Common myeloid progenitor, CD34-positive (primary cell): ENCODE measurements at regions not wholly inside any gene's neighbourhood (a gene's known extent, or its start where the extent isn't known, plus 50 kb on each side); places are given as distances from the start of the nearest gene placed in this dataset.

ENCODE experiments used
- CTCF ChIA-PET: fragments of 350-600 bp; sonication (Branson Sonifier 250); formaldehyde crosslinking; loops from one replicate; lab custom pipeline; 2021; ENCODE audit warnings: antibody characterized with exemption; lab: Charles Lee
- POLR2A ChIA-PET: fragments of 350-600 bp; sonication (Branson Sonifier 250); formaldehyde crosslinking; loops from one replicate; lab custom pipeline; 2021; ENCODE audit warnings: antibody characterized with exemption; lab: Charles Lee
- DNase-seq, 3 donors: peaks; one replicate each; pipeline versions ENCODE4 v3.0.0 to v3.0.0-alpha.2; 2013
- H3K27ac ChIP-seq, 2 experiments: 1 replicate in 1 of 2; 2 replicates in 1 of 2; pipeline ENCODE4 v1.7.0; 2013; ENCODE audit warnings: inconsistent platforms in 2 of 2, low read length in 2 of 2, mild to moderate bottlenecking in 2 of 2, low read depth in 1 of 2, moderate library complexity in 1 of 2; ENCODE audit not compliant: severe bottlenecking in 2 of 2, insufficient read depth in 1 of 2, poor library complexity in 1 of 2
- H3K27me3 ChIP-seq, 5 experiments: replicated peaks in 2 of 5; 1 replicate in 3 of 5; 2 replicates in 2 of 5; pipeline versions ENCODE4 v1.6.1 to v1.7.0; 2013; ENCODE audit warnings: low read length in 4 of 5, mild to moderate bottlenecking in 2 of 5, moderate library complexity in 2 of 5, inconsistent platforms in 1 of 5; ENCODE audit not compliant: insufficient read depth in 5 of 5, control insufficient read depth in 4 of 5
- H3K36me3 ChIP-seq, 4 experiments: 1 replicate in 2 of 4; 2 replicates in 2 of 4; pipeline versions ENCODE4 v1.6.1 to v1.7.0; 2013; ENCODE audit warnings: low read length in 3 of 4, control low read depth in 1 of 4, mild to moderate bottlenecking in 1 of 4; ENCODE audit not compliant: control insufficient read depth in 4 of 4, insufficient read depth in 4 of 4
- H3K4me1 ChIP-seq, 4 experiments: 1 replicate in 3 of 4; 2 replicates in 1 of 4; pipeline versions ENCODE4 v1.6.1 to v1.7.1; 2013; ENCODE audit warnings: low read length in 3 of 4, mild to moderate bottlenecking in 3 of 4, control low read depth in 1 of 4, inconsistent platforms in 1 of 4, moderate library complexity in 1 of 4; ENCODE audit not compliant: control insufficient read depth in 4 of 4, insufficient read depth in 4 of 4; ENCODE audit errors: control extremely low read depth in 1 of 4
- H3K4me3 ChIP-seq, 7 experiments: 1 replicate in 4 of 7; 2 replicates in 3 of 7; pipeline versions ENCODE4 v1.5.1 to v1.7.0; 2013; ENCODE audit warnings: mild to moderate bottlenecking in 7 of 7, low read length in 6 of 7, moderate library complexity in 6 of 7, inconsistent platforms in 2 of 7, low read depth in 2 of 7, control low read depth in 1 of 7; ENCODE audit not compliant: insufficient read depth in 4 of 7, control insufficient read depth in 1 of 7; ENCODE audit errors: extremely low read depth in 1 of 7
- H3K9me3 ChIP-seq, 5 experiments: 1 replicate in 4 of 5; 2 replicates in 1 of 5; pipeline versions ENCODE4 v1.6.1 to v1.7.1; 2013; ENCODE audit warnings: low read length in 4 of 5, mild to moderate bottlenecking in 2 of 5, inconsistent platforms in 1 of 5, low read depth in 1 of 5, moderate library complexity in 1 of 5; ENCODE audit not compliant: control insufficient read depth in 4 of 5, insufficient read depth in 2 of 5; ENCODE audit errors: control extremely low read depth in 1 of 5
- WGBS: methylation state at CpG from one replicate; pipeline ENCODE4 v1.1.5; 2013; ENCODE audit not compliant: insufficient coverage; 5-methylcytosine and 5-hydroxymethylcytosine counted together

GRCh38 chr20:19815553-19815991, 57.5 kb downstream of the RIN2 start:
- no peaks in the 10 kb centered on the region for H3K27me3 ChIP-seq
- H3K4me1 ChIP-seq = peaks cover 8 to 24% (median 14%) of the 10 kb centered on the region in 4 experiments
- WGBS = 0% methylated on average over 6 of the region's 8 CpGs
- peaks cover 0 to 3% (median 0%) of the 10 kb centered on the region in 4 experiments for H3K36me3 ChIP-seq
- ChIA-PET POLR2A (no interaction called here), CTCF (interaction anchor here (0.9 to 1.3 kb wide), 4 partner anchors 15 to 179 kb away, joined by 3 to 4 read pairs (median 3); no protein-coding TSS in a partner anchor)
- peaks cover 0 to 7% (median 0%) of the 10 kb centered on the region in 5 experiments for H3K9me3 ChIP-seq
- DNase-seq = peak; percentile 49 to 81 (median 76)
- H3K4me3 ChIP-seq = no peak overlapping the region
- H3K27ac ChIP-seq = no peak overlapping the region

DNA sequence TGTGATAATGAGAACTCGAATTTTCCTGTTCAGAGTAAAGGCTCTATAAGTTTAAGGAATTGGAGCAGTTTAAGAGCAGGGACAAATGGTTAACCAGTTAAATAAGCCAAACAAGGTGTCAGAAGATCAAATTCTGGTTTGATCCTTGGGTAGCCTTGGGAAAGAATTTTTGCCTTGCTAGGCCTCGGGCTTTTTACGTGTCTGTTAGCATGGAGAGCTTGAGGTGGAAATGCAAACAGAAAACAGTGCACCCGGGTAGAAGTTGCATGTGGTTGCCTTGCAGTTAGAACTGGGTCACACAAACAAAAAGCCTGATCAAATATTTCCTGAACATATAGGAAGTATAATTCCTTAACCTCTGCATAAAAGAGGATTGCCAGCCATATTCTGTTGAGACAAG, 58.3 kb downstream of the RIN2 start:
- POLR2A ChIA-PET = no interaction called here
- Histone ChIP-seq H3K4me1 (peaks cover 8 to 24% (median 14%) of the 10 kb centered on the region in 4 experiments), H3K27ac (no peak overlapping the region), H3K9me3 (peaks cover 0 to 7% (median 0%) of the 10 kb centered on the region in 5 experiments), H3K4me3 (no peak overlapping the region), H3K36me3 (peaks cover 0 to 3% (median 0%) of the 10 kb centered on the region in 4 experiments), H3K27me3 (peaks cover 0 to 1% (median 0%) of the 10 kb centered on the region in 5 experiments)
- CTCF ChIA-PET = interaction anchor here (0.9 to 1.7 kb wide), 3 partner anchors 20 to 178 kb away, joined by 3 to 4 read pairs (median 4); no protein-coding TSS in a partner anchor
- 100% methylated on average over 1 of the region's 4 CpGs for WGBS
- DNase-seq = no peak

DNA sequence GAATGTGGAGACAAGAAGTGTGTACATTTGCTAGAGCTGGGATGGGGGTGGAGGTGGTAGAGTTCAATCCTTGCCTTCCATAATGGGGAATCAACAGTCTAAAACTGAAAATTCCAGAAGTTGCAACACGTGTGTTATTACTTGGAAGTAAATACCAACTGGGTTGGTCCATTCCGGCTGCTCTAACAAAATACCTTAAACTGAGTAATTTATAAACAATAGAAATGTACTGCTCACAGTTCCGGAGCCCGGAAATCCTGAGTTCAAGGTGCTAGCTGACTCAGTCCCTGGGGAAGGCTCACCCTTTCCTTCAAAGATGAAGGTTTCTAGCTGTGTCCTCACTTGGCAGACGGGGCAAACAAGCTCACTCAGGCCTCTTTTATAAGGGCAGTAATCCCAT, 59.0 kb downstream of the RIN2 start:
- Histone ChIP-seq H3K36me3 (peaks cover 0 to 3% (median 0%) of the 10 kb centered on the region in 4 experiments), H3K27ac (no peak overlapping the region), H3K9me3 (peaks cover 0 to 7% (median 0%) of the 10 kb centered on the region in 5 experiments), H3K4me3 (no peak overlapping the region), H3K27me3 (peaks cover 0 to 3% (median 0%) of the 10 kb centered on the region in 5 experiments), H3K4me1 (peaks cover 8 to 24% (median 14%) of the 10 kb centered on the region in 4 experiments)
- 100% methylated on average over 3 of the region's 5 CpGs for WGBS
- POLR2A ChIA-PET = no interaction called here
- CTCF ChIA-PET = interaction anchor here (1.7 kb wide), 1 partner anchor 174 kb away, joined by 4 read pairs; no protein-coding TSS in a partner anchor
- no peak for DNase-seq

- peaks cover 0 to 7% (median 0%) of the 10 kb centered on the region in 5 experiments for H3K9me3 ChIP-seq
- H3K4me1 ChIP-seq = peaks cover 8 to 16% (median 10%) of the 10 kb centered on the region in 4 experiments
- no peak for DNase-seq
- H3K36me3 ChIP-seq = peaks cover 0 to 3% (median 0%) of the 10 kb centered on the region in 4 experiments
- ChIA-PET CTCF (no interaction called here), POLR2A (no interaction called here)
- WGBS = 100% methylated on average over 1 of the region's 1 CpG
- peaks cover 0 to 3% (median 0%) of the 10 kb centered on the region in 5 experiments for H3K27me3 ChIP-seq
- no peak overlapping the region for H3K4me3 ChIP-seq
- no peak overlapping the region for H3K27ac ChIP-seq
Observed at GRCh38 chr20:19819149-19819548, 61.1 kb downstream of the RIN2 start.

GRCh38 chr20:19820555-19821211, 62.6 kb downstream of the RIN2 start:
- POLR2A ChIA-PET = no interaction called here
- H3K4me3 ChIP-seq = no peak overlapping the region
- H3K36me3 ChIP-seq = peaks cover 0 to 3% (median 0%) of the 10 kb centered on the region in 4 experiments
- H3K27me3 ChIP-seq = peaks cover 0 to 3% (median 0%) of the 10 kb centered on the region in 5 experiments
- no peak for DNase-seq
- H3K27ac ChIP-seq = no peak overlapping the region
- H3K4me1 ChIP-seq = peaks cover 0 to 4% (median 2%) of the 10 kb centered on the region in 4 experiments
- CTCF ChIA-PET = no interaction called here
- peaks cover 0 to 7% (median 0%) of the 10 kb centered on the region in 5 experiments for H3K9me3 ChIP-seq
- 88% methylated on average over 3 of the region's 4 CpGs for WGBS

DNA sequence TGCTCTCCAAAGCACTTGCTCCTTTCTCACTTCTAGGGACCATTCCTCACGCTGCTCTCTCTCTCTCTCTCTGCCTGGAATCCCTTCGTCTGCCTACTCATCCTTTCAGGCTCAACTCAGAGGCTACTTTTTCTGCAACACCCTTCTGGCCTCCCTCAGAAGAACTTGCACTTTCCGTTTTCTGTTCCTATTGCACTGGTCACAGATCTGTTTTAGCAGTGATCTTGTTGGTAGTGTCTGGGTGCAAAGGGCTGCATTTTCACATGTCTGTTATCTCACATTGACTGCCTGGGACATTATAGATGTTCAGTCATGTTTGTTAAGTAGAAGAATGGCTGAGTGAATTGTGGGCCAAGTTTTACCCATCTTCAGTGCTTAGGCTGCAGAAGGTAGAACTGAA, 63.5 kb downstream of the RIN2 start:
- WGBS = 100% methylated on average over 2 of the region's 3 CpGs
- Histone ChIP-seq H3K36me3 (peaks cover 0 to 3% (median 0%) of the 10 kb centered on the region in 4 experiments), H3K27ac (no peak overlapping the region), H3K4me1 (no peaks in the 10 kb centered on the region), H3K9me3 (peaks cover 0 to 7% (median 0%) of the 10 kb centered on the region in 5 experiments), H3K4me3 (no peak overlapping the region), H3K27me3 (peaks cover 0 to 3% (median 0%) of the 10 kb centered on the region in 5 experiments)
- ChIA-PET CTCF (no interaction called here), POLR2A (no interaction called here)
- DNase-seq = no peak

DNA sequence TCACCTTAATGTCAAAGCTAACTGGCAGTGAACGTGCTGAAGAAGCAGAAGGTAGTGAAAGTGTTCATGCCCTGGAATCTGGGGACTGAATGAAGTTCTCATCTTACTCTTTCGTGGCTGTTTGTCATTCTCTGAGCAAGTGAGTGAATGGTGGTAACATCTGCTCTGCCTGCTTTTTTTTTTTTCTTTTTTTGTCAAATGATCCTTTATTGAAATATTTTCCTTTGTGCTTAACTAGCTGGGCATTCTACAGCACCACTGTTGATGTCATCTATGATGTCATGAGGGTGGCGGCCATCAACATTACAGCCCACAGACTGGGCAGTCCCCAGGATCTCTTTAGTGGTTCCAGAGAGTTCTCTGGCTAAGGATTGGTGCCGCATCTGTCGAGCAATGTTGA, 65.2 kb downstream of the RIN2 start:
- ChIA-PET CTCF (no interaction called here), POLR2A (no interaction called here)
- 100% methylated on average over 2 of the region's 5 CpGs for WGBS
- H3K36me3 ChIP-seq = peaks cover 0 to 3% (median 0%) of the 10 kb centered on the region in 4 experiments
- H3K4me3 ChIP-seq = no peak overlapping the region
- peaks cover 0 to 5% (median 1%) of the 10 kb centered on the region in 4 experiments for H3K4me1 ChIP-seq
- H3K9me3 ChIP-seq = peaks cover 0 to 7% (median 0%) of the 10 kb centered on the region in 5 experiments
- no peak overlapping the region for H3K27ac ChIP-seq
- peaks cover 0 to 3% (median 0%) of the 10 kb centered on the region in 5 experiments for H3K27me3 ChIP-seq
- DNase-seq = no peak
